Gastrocnemius medialis (tissue), 4 donors: ENCODE measurements at regions not wholly inside any gene's neighbourhood (a gene's known extent, or its start where the extent isn't known, plus 50 kb on each side); places are given as distances from the start of the nearest gene placed in this dataset.

Source experiments
- ATAC-seq, 2 donors: fragments of 150-250 bp; one replicate each; pipeline ENCODE4 v1.9.1; 2016
- DNase-seq, 2 donors: peaks; one replicate each; pipeline ENCODE4 v3.0.0-alpha.2; 2019
- H3K27ac ChIP-seq, 4 donors: fragments of 200-600 bp; sonication (generic); 1 replicate in 1 of 4; 2 replicates in 3 of 4; pipeline ENCODE4 v1.5.1; 2016 to 2018; ENCODE audit warnings: mild to moderate bottlenecking in 2 of 4, moderate library complexity in 1 of 4
- H3K27me3 ChIP-seq, 3 donors: fragments of 200-600 bp; sonication (generic) in 2 of 3; 1 replicate in 1 of 3; 2 replicates in 2 of 3; pipeline versions ENCODE4 v1.5.1 to v1.6.0; 2016 to 2019; ENCODE audit warnings: mild to moderate bottlenecking in 1 of 3, moderate library complexity in 1 of 3
- H3K36me3 ChIP-seq, 2 donors: fragments of 200-600 bp; sonication (generic) in 1 of 2; one replicate each; pipeline ENCODE4 v1.5.1; 2017 to 2018
- H3K4me1 ChIP-seq, 2 donors: fragments of 200-600 bp; sonication (generic) in 1 of 2; one replicate each; pipeline ENCODE4 v1.5.1; 2016 to 2017; ENCODE audit warnings: mild to moderate bottlenecking in 2 of 2
- H3K4me3 ChIP-seq, 4 donors: fragments of 200-600 bp; sonication (generic) in 3 of 4; 1 replicate in 1 of 4; 2 replicates in 3 of 4; pipeline ENCODE4 v1.5.1; 2016 to 2019; ENCODE audit warnings: mild to moderate bottlenecking in 2 of 4
- H3K9me3 ChIP-seq, 3 donors: fragments of 200-600 bp; sonication (generic) in 2 of 3; 1 replicate in 1 of 3; 2 replicates in 2 of 3; pipeline ENCODE4 v1.5.1; 2016 to 2019
- CTCF ChIP-seq, 5 experiments: fragments of 450-650 bp in 3 of 5; fragments of 200-600 bp in 2 of 5; sonication (generic) in 2 of 5; IDR thresholded peaks in 4 of 5; conservative IDR thresholded peaks in 1 of 5; 1 replicate in 4 of 5; 2 replicates in 1 of 5; pipeline ENCODE4 v1.5.1; 2016 to 2019; ENCODE audit warnings: antibody characterized with exemption in 5 of 5, mild to moderate bottlenecking in 3 of 5, moderate library complexity in 3 of 5
- POLR2A ChIP-seq, 2 donors: fragments of 450-650 bp; IDR thresholded peaks; one replicate each; pipeline ENCODE4 v1.6.1; 2017; ENCODE audit warnings: antibody characterized with exemption in 2 of 2, mild to moderate bottlenecking in 2 of 2, moderate library complexity in 2 of 2
- in situ Hi-C, 4 donors: fragments of 200-750 bp; cut with MboI; loops; one replicate each; pipeline versions ENCODE4 v1.15.0 to v1.8.0; 2017; ENCODE audit warnings: low sequenced_read_pairs in 4 of 4
- intact Hi-C: fragments of 100-400 bp; cut with DNase I; formaldehyde crosslinking; loops from one replicate; pipeline ENCODE4 v1.15.1; 2023; ENCODE audit warnings: low total_unique reads

GRCh38 chr7:54097886-54098285 is 444.3 kb upstream of the VSTM2A start:
- Histone ChIP-seq H3K27me3 (no peaks in the 10 kb centered on the region), H3K9me3 (no peaks in the 10 kb centered on the region), H3K36me3 (no peaks in the 10 kb centered on the region), H3K4me1 (no peaks in the 10 kb centered on the region), H3K27ac (no peak overlapping the region), H3K4me3 (no peak overlapping the region)
- intact Hi-C loops: no loop called here
- DNase-seq (no peak), ATAC-seq (no peak)
- TF ChIP-seq POLR2A (IDR thresholded peaks at IDR 0.05) (no peak), CTCF (IDR thresholded peaks at IDR 0.05 in 4 of 5, conservative IDR thresholded peaks at IDR 0.05 in 1 of 5) (no peak)
- in situ Hi-C loops: no loop called here

- ATAC-seq (no peak), DNase-seq (no peak)
- no peaks in the 10 kb centered on the region for H3K4me1 ChIP-seq
- H3K4me3 ChIP-seq: no peak overlapping the region
- TF ChIP-seq POLR2A (IDR thresholded peaks at IDR 0.05) (no peak), CTCF (IDR thresholded peaks at IDR 0.05 in 4 of 5, conservative IDR thresholded peaks at IDR 0.05 in 1 of 5) (no peak)
- peaks cover 0 to 3% (median 0%) of the 10 kb centered on the region in 3 donors for H3K9me3 ChIP-seq
- no peak overlapping the region for H3K27ac ChIP-seq
- no peaks in the 10 kb centered on the region for H3K27me3 ChIP-seq
- in situ Hi-C loops (no loop called here), intact Hi-C loops (no loop called here)
- no peaks in the 10 kb centered on the region for H3K36me3 ChIP-seq
These were observed 432.7 kb upstream of the VSTM2A start for GRCh38 chr7:54109501-54109900.

GRCh38 chr7:54111814-54112511 is 430.2 kb upstream of the VSTM2A start:
- no peaks in the 10 kb centered on the region for H3K4me1 ChIP-seq
- TF ChIP-seq POLR2A (IDR thresholded peaks at IDR 0.05) (no peak), CTCF (IDR thresholded peaks at IDR 0.05 in 4 of 5, conservative IDR thresholded peaks at IDR 0.05 in 1 of 5) (no peak)
- in situ Hi-C loops: no loop called here
- ATAC-seq: no peak
- intact Hi-C loops: no loop called here
- no peak overlapping the region for H3K4me3 ChIP-seq
- DNase-seq: no peak
- peaks cover 0 to 3% (median 0%) of the 10 kb centered on the region in 3 donors for H3K9me3 ChIP-seq
- no peak overlapping the region for H3K27ac ChIP-seq
- H3K27me3 ChIP-seq: no peaks in the 10 kb centered on the region
- no peaks in the 10 kb centered on the region for H3K36me3 ChIP-seq

GRCh38 chr7:54112567-54112966 is 429.6 kb upstream of the VSTM2A start:
- ATAC-seq (no peak), DNase-seq (no peak)
- H3K27ac ChIP-seq: no peak overlapping the region
- no peak overlapping the region for H3K4me3 ChIP-seq
- H3K36me3 ChIP-seq: no peaks in the 10 kb centered on the region
- intact Hi-C loops: no loop called here
- TF ChIP-seq CTCF (IDR thresholded peaks at IDR 0.05 in 4 of 5, conservative IDR thresholded peaks at IDR 0.05 in 1 of 5) (no peak), POLR2A (IDR thresholded peaks at IDR 0.05) (no peak)
- H3K4me1 ChIP-seq: no peaks in the 10 kb centered on the region
- H3K27me3 ChIP-seq: no peaks in the 10 kb centered on the region
- in situ Hi-C loops: no loop called here
- peaks cover 0 to under 1% (median 0%) of the 10 kb centered on the region in 3 donors for H3K9me3 ChIP-seq
